ENCODE measurements at regions not wholly inside any gene's neighbourhood (a gene's known extent, or its start where the extent isn't known, plus 50 kb on each side); places are given as distances from the start of the nearest gene placed in this dataset.

DNA sequence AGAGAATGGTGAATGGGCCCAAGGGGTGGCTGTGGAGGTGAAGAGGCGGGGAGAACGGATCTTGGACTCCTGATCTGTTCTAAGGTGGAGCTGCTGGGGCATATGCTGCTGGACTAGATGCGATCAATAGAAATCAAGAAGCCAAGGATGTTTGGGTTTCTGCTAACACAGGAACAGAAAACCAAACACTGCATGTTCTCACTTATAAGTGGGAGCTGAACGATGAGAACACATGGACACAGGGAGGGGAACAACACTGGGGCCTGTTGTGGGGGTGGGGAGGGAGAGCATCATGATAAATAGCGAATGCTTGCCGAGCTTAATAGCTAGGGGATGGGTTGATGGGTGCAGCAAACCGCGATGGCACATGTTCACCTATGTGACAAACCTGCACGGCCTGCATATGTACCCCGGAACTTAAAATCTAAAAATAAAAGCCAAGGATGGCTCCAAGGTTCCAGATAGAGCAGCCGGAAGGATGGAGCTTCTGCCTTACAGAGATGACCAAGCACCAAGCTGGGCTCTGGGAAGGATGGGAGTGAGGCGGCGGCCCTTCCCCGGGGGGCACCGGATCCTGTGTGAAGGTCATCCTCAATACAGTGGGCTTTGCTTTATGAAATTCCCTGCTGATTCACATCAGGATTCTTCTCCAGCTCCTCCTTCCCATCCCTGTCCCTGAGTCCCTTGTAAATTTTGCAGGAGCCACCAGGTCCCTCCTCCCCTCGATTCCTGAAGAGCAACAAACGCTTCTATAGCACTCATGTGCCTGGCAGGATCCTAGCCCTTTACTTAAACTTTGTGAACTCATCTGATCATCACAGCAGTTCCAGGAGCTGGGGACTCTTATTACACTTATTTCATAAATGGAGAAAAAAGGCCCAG lies 109.2 kb upstream of the PTPN1 start:
- no peak for DNase-seq (ENCODE audit: low read depth)
- no peak overlapping the region for H3K4me3 ChIP-seq (ENCODE audit: low read depth, low read length)
- TF ChIP-seq, protein P1, sequence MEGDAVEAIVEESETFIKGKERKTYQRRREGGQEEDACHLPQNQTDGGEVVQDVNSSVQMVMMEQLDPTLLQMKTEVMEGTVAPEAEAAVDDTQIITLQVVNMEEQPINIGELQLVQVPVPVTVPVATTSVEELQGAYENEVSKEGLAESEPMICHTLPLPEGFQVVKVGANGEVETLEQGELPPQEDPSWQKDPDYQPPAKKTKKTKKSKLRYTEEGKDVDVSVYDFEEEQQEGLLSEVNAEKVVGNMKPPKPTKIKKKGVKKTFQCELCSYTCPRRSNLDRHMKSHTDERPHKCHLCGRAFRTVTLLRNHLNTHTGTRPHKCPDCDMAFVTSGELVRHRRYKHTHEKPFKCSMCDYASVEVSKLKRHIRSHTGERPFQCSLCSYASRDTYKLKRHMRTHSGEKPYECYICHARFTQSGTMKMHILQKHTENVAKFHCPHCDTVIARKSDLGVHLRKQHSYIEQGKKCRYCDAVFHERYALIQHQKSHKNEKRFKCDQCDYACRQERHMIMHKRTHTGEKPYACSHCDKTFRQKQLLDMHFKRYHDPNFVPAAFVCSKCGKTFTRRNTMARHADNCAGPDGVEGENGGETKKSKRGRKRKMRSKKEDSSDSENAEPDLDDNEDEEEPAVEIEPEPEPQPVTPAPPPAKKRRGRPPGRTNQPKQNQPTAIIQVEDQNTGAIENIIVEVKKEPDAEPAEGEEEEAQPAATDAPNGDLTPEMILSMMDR (IDR thresholded peaks at IDR 0.05; ENCODE audit: low read depth, low read length): no peak
- TF ChIP-seq POLR2A (IDR thresholded peaks at IDR 0.05; ENCODE audit: extremely low read depth, insufficient read length) (no peak), MYC (IDR thresholded peaks at IDR 0.05; ENCODE audit: low read depth, low read length) (no peak)
- TF ChIP-seq, protein P2, sequence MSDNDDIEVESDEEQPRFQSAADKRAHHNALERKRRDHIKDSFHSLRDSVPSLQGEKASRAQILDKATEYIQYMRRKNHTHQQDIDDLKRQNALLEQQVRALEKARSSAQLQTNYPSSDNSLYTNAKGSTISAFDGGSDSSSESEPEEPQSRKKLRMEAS (IDR thresholded peaks at IDR 0.05; ENCODE audit: low read depth, low read length): no peak

DNA sequence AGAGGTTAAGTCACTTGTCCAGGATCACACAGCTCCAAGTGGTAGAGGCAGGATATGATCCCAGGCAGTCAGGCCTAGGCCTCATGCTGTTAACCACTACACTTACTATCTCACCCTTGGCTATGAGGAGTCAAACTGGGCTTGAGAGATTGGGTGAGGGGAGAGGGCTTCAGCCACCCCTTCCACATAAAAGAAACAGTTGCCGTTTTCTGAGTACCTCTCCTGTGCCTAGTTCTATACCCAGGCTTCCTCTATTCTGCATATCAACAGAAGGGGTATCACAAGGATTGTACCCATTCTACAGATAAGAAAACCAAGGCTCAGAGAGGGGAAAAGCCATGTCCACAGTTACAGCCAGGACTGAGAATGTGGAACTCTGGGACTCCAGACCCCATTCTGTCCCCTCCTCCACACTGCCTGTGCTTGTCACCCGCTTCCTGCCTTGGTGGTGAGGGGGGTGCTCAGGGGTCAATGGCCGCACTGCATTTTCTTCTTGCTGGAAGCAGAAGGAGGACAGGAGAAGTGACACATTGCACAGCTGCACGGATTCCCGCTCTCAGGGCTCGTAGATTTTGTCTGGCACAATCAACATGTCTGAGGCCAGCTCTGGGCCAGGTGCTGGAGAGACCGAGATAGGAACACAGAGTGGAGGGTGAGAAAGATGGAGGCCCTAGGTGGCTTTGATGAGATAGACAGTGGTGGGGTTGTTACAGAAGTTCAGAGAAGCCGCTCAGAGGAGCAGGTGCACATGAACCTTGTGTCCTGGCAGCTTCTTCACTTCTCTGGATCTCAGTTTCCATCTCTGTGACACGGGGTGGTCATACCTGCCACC lies 108.4 kb upstream of the PTPN1 start:
- no peak overlapping the region for H3K4me3 ChIP-seq (ENCODE audit: low read depth, low read length)
- TF ChIP-seq, protein P1 (IDR thresholded peaks at IDR 0.05; ENCODE audit: low read depth, low read length): no peak
- TF ChIP-seq MYC (IDR thresholded peaks at IDR 0.05; ENCODE audit: low read depth, low read length): no peak
- TF ChIP-seq POLR2A (IDR thresholded peaks at IDR 0.05; ENCODE audit: extremely low read depth, insufficient read length): no peak
- DNase-seq (ENCODE audit: low read depth): no peak

DNA sequence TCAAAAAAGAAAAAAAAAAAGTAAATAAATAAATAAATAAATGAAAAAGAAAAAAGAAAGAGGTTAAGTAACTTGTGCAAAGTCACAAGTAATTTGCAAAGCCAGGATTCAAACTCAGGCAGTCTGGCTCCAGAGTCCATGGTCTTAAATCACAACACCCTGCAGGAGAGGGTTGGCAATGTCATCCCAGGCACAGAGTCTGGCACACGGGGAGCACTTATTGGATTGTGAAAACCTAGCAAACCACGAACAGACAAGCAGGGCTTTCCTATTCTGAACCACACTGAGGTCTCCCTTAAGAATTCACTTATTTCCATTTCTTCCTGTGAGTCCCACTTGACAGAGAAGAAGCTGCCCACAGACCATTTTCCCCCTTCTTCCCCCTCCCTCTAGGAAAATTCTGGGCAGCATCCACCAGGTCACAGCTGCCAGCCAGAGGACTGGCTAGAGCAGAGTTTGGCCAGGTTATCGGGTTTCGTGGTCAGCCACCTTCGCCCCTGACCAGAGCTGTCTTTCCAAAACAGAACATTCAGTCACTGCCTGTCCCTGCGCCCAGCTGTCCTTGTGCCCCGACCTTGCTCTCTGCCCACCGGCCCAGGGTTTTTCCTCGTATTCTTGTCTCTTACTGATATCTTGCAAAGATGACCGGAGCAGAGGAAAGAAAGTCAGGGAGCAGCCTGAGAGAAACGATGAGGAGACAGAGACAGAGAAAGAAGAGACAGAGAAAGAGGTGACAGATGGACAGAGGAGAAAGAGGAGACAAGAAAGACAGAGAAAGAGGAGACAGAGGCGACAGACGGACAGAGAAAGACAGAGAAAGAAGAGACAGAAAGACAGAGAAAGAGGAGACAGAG lies 106.4 kb upstream of the PTPN1 start:
- TF ChIP-seq, protein P1 (IDR thresholded peaks at IDR 0.05; ENCODE audit: low read depth, low read length): no peak
- TF ChIP-seq, protein P2 (IDR thresholded peaks at IDR 0.05; ENCODE audit: low read depth, low read length): no peak
- no peak for TF ChIP-seq MYC (IDR thresholded peaks at IDR 0.05; ENCODE audit: low read depth, low read length)
- H3K4me3 ChIP-seq (ENCODE audit: low read depth, low read length): no peak overlapping the region
- DNase-seq (ENCODE audit: low read depth): no peak

DNA sequence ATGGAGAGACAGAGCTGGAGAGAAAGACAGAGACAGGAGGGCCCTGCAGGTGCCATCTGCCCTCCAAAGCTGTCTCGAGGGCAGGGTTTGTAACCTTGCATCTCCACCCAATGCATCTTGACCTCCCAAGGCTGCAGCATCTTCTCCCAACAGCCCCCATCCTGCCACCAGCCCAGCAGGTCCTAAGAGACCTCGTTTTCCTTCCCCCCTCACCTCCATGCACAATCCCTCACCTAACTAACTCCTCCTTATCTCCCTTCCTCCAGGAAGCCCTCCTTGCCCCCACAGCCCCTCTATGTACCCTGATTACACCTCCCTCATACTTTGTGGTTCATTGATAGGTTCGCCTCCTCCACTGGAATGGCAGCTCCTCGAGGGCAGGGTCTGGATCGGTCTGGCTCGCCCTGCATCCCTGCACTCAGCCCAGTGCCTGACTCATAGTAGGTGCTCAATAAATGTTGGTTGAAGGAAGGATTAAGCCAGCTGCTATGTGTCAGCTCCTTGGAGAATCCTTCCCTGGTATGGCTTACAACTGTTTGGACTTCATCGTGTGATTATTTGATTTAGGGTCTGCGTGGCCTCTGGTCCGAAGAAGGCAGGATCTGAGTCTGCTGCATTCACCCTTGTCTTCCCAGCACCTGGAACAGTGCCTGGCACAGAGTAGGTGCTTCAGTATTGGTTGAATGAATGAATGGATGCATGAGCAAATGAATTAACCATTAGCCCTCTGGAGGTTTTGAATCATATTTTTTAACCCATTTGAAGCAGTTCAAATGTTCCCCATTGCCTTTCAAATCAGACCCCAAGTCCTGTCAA lies 105.6 kb upstream of the PTPN1 start:
- TF ChIP-seq, protein P1 (IDR thresholded peaks at IDR 0.05; ENCODE audit: low read depth, low read length): no peak
- no peak for TF ChIP-seq MYC (IDR thresholded peaks at IDR 0.05; ENCODE audit: low read depth, low read length)
- no peak for TF ChIP-seq POLR2A (IDR thresholded peaks at IDR 0.05; ENCODE audit: extremely low read depth, insufficient read length)
- TF ChIP-seq, protein P2 (IDR thresholded peaks at IDR 0.05; ENCODE audit: low read depth, low read length): no peak
- no peak overlapping the region for H3K4me3 ChIP-seq (ENCODE audit: low read depth, low read length)
- no peak for DNase-seq (ENCODE audit: low read depth)

Data from NB4 (cell line).